ENCODE measurements at regions not wholly inside any gene's neighbourhood (a gene's known extent, or its start where the extent isn't known, plus 50 kb on each side); places are given as distances from the start of the nearest gene placed in this dataset.

- no peak for TF ChIP-seq NFYB (CRISPR knock-in tag; conservative IDR thresholded peaks at IDR 0.05; ENCODE audit: low read depth)
- no peak for TF ChIP-seq CREB1 (CRISPR knock-in tag; IDR thresholded peaks at IDR 0.05)
- no peak for TF ChIP-seq CTCF (IDR thresholded peaks at IDR 0.05)
- no peak for TF ChIP-seq ATF1 (CRISPR knock-in tag; IDR thresholded peaks at IDR 0.05)
Observed at GRCh38 chr1:56191369-56191768, 388.0 kb downstream of the PLPP3 start.
